HG03064 (cell line): ENCODE measurements at regions not wholly inside any gene's neighbourhood (a gene's known extent, or its start where the extent isn't known, plus 50 kb on each side); places are given as distances from the start of the nearest gene placed in this dataset.

Source experiments
- ATAC-seq: cut with Tn5 transposase; IDR thresholded peaks from one replicate; pipeline ENCODE4 v1.9.1; 2021; ENCODE audit warnings: low read depth; ENCODE audit not compliant: unreplicated experiment

GRCh38 chr14:52380294-52380693 is 66.2 kb downstream of the PTGER2 start:
- ATAC-seq: peak; percentile 96
